22Rv1 (cell line): ENCODE measurements at regions not wholly inside any gene's neighbourhood (a gene's known extent, or its start where the extent isn't known, plus 50 kb on each side); places are given as distances from the start of the nearest gene placed in this dataset.

Experiments used
- ZFX ChIP-seq: fragments of 450-650 bp; IDR thresholded peaks from 2 replicates; pipeline ENCODE4 v1.6.1; 2017; ENCODE audit warnings: antibody characterized with exemption, borderline replicate concordance
- TF ChIP-seq, protein P1 (sequence below): fragments of 450-650 bp; IDR thresholded peaks from 2 replicates; pipeline ENCODE4 v1.5.1; 2017; ENCODE audit warnings: mild to moderate bottlenecking

DNA sequence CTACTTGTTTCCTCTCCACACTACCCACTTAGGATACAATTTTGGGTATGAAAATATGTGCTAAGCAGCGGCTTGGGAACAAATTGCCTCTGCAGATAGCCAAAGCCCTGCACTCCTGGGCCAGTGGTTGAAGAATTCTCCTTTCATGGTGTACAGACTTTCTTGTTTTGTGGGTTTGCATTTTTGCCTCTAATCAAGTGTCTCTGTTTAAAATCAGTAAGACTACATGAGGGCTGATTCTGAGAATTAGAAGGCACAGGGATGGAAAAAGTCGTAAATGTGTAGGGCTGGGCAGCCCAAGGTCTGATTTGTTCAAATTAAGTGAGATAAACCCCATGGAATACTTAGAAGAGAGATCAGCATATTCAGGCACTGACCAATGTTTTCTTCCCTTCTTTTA lies 103.7 kb upstream of the CD180 start:
- TF ChIP-seq, protein P1, sequence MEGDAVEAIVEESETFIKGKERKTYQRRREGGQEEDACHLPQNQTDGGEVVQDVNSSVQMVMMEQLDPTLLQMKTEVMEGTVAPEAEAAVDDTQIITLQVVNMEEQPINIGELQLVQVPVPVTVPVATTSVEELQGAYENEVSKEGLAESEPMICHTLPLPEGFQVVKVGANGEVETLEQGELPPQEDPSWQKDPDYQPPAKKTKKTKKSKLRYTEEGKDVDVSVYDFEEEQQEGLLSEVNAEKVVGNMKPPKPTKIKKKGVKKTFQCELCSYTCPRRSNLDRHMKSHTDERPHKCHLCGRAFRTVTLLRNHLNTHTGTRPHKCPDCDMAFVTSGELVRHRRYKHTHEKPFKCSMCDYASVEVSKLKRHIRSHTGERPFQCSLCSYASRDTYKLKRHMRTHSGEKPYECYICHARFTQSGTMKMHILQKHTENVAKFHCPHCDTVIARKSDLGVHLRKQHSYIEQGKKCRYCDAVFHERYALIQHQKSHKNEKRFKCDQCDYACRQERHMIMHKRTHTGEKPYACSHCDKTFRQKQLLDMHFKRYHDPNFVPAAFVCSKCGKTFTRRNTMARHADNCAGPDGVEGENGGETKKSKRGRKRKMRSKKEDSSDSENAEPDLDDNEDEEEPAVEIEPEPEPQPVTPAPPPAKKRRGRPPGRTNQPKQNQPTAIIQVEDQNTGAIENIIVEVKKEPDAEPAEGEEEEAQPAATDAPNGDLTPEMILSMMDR, result no peak
- TF ChIP-seq ZFX, result no peak
